Stomach (tissue), 8 donors: ENCODE measurements at regions not wholly inside any gene's neighbourhood (a gene's known extent, or its start where the extent isn't known, plus 50 kb on each side); places are given as distances from the start of the nearest gene placed in this dataset.

Experiments used
- DNase-seq, 2 donors: peaks; one replicate each; pipeline versions ENCODE4 v3.0.0 to v3.0.0-alpha.2; 2013 to 2019
- H3K27ac ChIP-seq, 5 donors: fragments of 200-600 bp in 4 of 5; sonication (generic) in 4 of 5; one replicate each; pipeline ENCODE4 v1.5.1; 2013 to 2019; ENCODE audit warnings: mild to moderate bottlenecking in 1 of 5, moderate library complexity in 1 of 5
- H3K27me3 ChIP-seq, 3 donors: fragments of 200-600 bp; sonication (generic); one replicate each; pipeline ENCODE4 v1.5.1; 2017 to 2019; ENCODE audit warnings: mixed run types in 1 of 3
- H3K36me3 ChIP-seq, 4 donors: fragments of 200-600 bp; sonication (generic); 1 replicate in 3 of 4; 2 replicates in 1 of 4; pipeline ENCODE4 v1.5.1; 2016 to 2019
- H3K4me1 ChIP-seq, 4 donors: fragments of 200-600 bp; sonication (generic); one replicate each; pipeline ENCODE4 v1.5.1; 2016 to 2019
- H3K4me3 ChIP-seq, 4 donors: fragments of 200-600 bp; sonication (generic) in 3 of 4; one replicate each; pipeline ENCODE4 v1.5.1; 2016 to 2019; ENCODE audit warnings: mild to moderate bottlenecking in 1 of 4
- H3K9me3 ChIP-seq, 4 donors: fragments of 200-600 bp; sonication (generic); one replicate each; pipeline ENCODE4 v1.5.1; 2016 to 2019
- EP300 ChIP-seq: sonication (generic); formaldehyde crosslinking; IDR thresholded peaks from one replicate; pipeline ENCODE4 v1.6.1; 2017; ENCODE audit warnings: antibody characterized with exemption
- POLR2A ChIP-seq, 4 donors: fragments of 450-650 bp; IDR thresholded peaks; one replicate each; pipeline ENCODE4 v1.6.1; 2016; ENCODE audit warnings: antibody characterized with exemption in 4 of 4, control low read depth in 2 of 4, mild to moderate bottlenecking in 1 of 4, moderate library complexity in 1 of 4
- POLR2AphosphoS5 ChIP-seq, 3 donors: sonication (generic); formaldehyde crosslinking; IDR thresholded peaks; one replicate each; pipeline ENCODE4 v1.6.1; 2016; ENCODE audit warnings: antibody characterized with exemption in 3 of 3
- WGBS, 5 donors: extraction: QIAGEN DNeasy Blood & Tissue Kit in 3 of 5; methylation state at CpG; one replicate each; pipeline versions ENCODE4 v1.1.5 to v1.1.7; 2013 to 2018; 5-methylcytosine and 5-hydroxymethylcytosine counted together
- intact Hi-C: fragments of 100-400 bp; cut with DNase I; formaldehyde crosslinking; loops from one replicate; pipeline ENCODE4 v1.15.1; 2023; ENCODE audit warnings: low total_unique reads
- TF ChIP-seq, protein P1 (sequence below), 7 experiments: fragments of 450-650 bp in 4 of 7; fragments of 200-600 bp in 3 of 7; sonication (generic) in 3 of 7; IDR thresholded peaks; one replicate each; pipeline ENCODE4 v1.5.1; 2016 to 2019; ENCODE audit warnings: antibody characterized with exemption in 7 of 7, control low read depth in 2 of 7, mild to moderate bottlenecking in 1 of 7
- donor health status: healthy with polysubstance abuse.
- donor health status: Bipolar disorder and iron deficiency.
- donor health status: healthy.

DNA sequence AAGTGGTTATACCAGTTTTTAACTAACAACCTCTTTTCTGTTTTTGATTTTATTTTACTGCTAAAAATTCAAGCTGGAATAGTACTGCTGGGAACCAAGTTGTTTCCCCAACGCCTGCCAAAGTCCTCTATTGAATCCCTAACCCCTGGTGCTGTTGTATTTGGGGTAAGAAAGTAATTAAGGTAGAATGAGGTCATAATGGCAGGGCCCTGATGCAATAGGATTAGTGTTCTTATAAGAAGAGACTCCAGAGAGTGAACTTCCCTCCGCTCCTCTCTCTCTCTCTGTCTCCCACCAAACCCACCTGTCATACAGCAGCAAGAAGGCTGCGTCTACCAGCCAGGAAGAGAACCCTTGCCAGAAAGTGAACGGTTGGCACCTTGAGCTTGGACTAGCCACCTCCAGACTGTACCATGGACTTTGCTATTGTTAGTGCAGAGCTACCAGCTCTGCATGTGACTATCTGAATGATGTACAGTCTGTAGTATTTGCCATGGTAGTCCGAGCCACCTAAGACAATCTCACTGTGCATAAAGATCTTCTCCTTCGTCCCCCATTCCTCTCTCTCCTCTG is 86.5 kb upstream of the KLF6 start:
- intact Hi-C loops = no loop called here
- H3K27me3 ChIP-seq = no peaks in the 10 kb centered on the region
- no peaks in the 10 kb centered on the region for H3K36me3 ChIP-seq
- no peak overlapping the region for H3K4me3 ChIP-seq
- no peak for DNase-seq
- H3K27ac ChIP-seq = no peak overlapping the region
- 92 to 98% (median 93%) methylated on average over 6 of the region's 6 CpGs for WGBS, 5 donors
- TF ChIP-seq EP300 = no peak
- no peak for TF ChIP-seq POLR2AphosphoS5 (IDR thresholded peaks at IDR 0.05)
- TF ChIP-seq POLR2A (IDR thresholded peaks at IDR 0.05) = no peak
- TF ChIP-seq, protein P1, sequence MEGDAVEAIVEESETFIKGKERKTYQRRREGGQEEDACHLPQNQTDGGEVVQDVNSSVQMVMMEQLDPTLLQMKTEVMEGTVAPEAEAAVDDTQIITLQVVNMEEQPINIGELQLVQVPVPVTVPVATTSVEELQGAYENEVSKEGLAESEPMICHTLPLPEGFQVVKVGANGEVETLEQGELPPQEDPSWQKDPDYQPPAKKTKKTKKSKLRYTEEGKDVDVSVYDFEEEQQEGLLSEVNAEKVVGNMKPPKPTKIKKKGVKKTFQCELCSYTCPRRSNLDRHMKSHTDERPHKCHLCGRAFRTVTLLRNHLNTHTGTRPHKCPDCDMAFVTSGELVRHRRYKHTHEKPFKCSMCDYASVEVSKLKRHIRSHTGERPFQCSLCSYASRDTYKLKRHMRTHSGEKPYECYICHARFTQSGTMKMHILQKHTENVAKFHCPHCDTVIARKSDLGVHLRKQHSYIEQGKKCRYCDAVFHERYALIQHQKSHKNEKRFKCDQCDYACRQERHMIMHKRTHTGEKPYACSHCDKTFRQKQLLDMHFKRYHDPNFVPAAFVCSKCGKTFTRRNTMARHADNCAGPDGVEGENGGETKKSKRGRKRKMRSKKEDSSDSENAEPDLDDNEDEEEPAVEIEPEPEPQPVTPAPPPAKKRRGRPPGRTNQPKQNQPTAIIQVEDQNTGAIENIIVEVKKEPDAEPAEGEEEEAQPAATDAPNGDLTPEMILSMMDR (IDR thresholded peaks at IDR 0.05) = no peak
- peaks cover 0 to 23% (median 3%) of the 10 kb centered on the region in 4 donors for H3K4me1 ChIP-seq
- no peaks in the 10 kb centered on the region for H3K9me3 ChIP-seq

DNA sequence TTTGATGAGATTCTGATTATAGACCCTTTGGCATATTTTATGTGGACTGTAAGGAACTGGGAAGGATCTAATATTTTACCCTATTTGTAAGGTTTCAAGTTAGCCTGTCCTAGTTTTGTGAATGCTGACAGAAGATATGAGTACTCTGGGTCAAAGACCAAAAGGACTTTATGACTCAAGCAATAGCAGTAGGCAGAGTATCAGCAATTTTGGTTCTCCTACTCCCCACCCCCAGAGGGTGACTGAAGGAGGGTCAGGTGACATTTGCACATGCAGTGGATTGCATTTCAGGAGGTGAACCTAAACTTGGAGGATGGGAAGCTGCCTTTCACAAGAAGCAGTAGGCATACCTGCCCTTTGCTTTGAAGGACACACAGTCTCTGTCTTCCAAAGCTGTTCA is 84.0 kb upstream of the KLF6 start:
- TF ChIP-seq EP300 = no peak
- no peak for TF ChIP-seq POLR2A (IDR thresholded peaks at IDR 0.05)
- TF ChIP-seq, protein P1 (IDR thresholded peaks at IDR 0.05) = no peak
- TF ChIP-seq POLR2AphosphoS5 (IDR thresholded peaks at IDR 0.05) = no peak
- Histone ChIP-seq H3K9me3 (no peaks in the 10 kb centered on the region), H3K36me3 (no peaks in the 10 kb centered on the region), H3K27me3 (no peaks in the 10 kb centered on the region), H3K27ac (no peak overlapping the region), H3K4me3 (no peak overlapping the region), H3K4me1 (peaks cover 0 to 4% (median 0%) of the 10 kb centered on the region in 4 donors)
- DNase-seq = no peak
- intact Hi-C loops = no loop called here

DNA sequence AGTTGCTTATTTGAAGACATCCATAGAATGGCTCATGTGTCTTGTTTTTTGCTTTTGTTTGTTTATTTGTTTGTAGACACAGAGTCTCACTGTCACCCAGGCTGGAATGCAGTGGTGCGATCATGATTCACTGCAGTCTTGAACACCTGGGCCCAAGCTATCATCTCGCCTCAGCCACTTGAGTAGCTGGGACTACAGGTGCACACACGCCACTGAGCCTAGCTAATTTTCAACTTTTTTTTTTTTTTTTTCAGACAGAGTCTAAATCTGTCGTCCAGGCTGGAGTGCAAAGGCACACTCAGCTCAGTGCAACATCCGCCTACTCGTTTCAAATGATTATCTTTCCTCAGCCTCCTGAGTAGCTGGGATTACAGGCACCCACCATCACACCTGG is 83.3 kb upstream of the KLF6 start:
- no peak for TF ChIP-seq POLR2A (IDR thresholded peaks at IDR 0.05)
- TF ChIP-seq POLR2AphosphoS5 (IDR thresholded peaks at IDR 0.05) = no peak
- TF ChIP-seq EP300 = no peak
- TF ChIP-seq, protein P1 (IDR thresholded peaks at IDR 0.05) = no peak
- Histone ChIP-seq H3K4me3 (no peak overlapping the region), H3K36me3 (no peaks in the 10 kb centered on the region), H3K27ac (no peak overlapping the region), H3K27me3 (no peaks in the 10 kb centered on the region), H3K4me1 (no peaks in the 10 kb centered on the region), H3K9me3 (no peaks in the 10 kb centered on the region)
- 76 to 98% (median 92%) methylated on average over 6 of the region's 6 CpGs for WGBS, 5 donors
- intact Hi-C loops = no loop called here
- DNase-seq = no peak

DNA sequence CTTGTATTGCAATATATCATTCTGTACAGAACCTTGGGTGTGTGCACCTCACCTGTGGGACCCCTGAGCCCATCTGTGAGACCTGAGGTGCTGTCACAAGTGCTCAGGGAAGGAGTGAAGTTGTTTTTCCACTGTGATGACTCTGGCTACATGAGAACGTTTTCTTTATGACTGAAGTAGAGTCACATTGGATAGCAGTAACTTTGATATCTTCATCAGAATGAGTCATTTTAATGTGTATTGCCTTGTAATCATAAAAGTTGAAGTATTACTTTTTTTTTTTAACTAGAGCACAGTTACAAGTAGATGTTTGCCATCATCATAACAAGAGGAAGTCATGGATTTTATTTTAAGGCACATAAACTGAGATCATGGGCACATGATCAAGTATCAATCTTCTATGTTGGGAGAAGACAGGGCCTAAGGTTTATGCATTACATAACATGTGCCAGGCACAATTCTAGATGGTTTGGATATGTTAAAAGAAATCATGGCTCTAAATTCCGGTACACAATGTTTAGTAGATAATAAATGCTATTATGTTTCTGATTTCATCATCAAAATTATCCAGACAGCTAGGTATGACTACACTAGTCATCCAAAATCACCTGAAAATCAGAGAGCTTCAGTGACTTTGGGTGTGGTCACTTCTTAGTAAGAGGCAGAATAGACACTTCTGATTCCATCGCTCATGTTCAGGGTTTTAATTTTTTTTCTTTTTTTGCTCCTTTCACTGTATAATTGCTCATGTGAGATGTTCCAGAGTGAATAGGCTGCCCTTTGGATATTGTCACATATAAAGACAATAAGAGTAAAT is 82.7 kb upstream of the KLF6 start:
- H3K4me1 ChIP-seq = no peaks in the 10 kb centered on the region

More for the DNA sequence above, 82.7 kb upstream of the KLF6 start:
- Histone ChIP-seq H3K27me3 (no peaks in the 10 kb centered on the region), H3K9me3 (no peaks in the 10 kb centered on the region), H3K27ac (no peak overlapping the region), H3K4me3 (no peak overlapping the region), H3K36me3 (no peaks in the 10 kb centered on the region)
- WGBS, 5 donors = 66 to 78% (median 69%) methylated on average over 3 of the region's 3 CpGs
- TF ChIP-seq POLR2AphosphoS5 (IDR thresholded peaks at IDR 0.05) (no peak), POLR2A (IDR thresholded peaks at IDR 0.05) (no peak), EP300 (no peak)
- TF ChIP-seq, protein P1 (IDR thresholded peaks at IDR 0.05) = no peak
- intact Hi-C loops = no loop called here
- DNase-seq = no peak
